ENCODE measurements at regions not wholly inside any gene's neighbourhood (a gene's known extent, or its start where the extent isn't known, plus 50 kb on each side); places are given as distances from the start of the nearest gene placed in this dataset.
"Not testable (repeated sequence)": the region's sequence is repeated elsewhere in the genome, so short reads cannot be mapped to it uniquely, and the experiment has no call there.

DNA sequence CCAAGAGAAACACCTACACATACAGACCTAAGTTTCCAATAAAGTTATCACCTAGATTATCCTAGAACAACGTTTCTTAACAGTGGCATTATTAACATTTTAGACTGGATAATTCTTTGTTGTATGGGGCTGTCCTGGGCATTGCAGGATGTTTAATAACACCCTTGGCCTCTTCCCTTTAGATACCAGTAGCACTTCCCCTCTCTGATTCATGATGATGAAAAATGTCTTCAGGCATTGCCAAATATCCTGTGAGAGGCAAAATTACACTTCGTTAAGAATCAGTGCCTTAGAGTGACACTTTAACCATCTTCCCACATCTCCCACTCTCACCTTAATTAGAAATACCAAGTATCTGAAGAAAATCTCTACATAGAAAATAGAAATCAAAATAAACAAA is 352.6 kb downstream of the CGGBP1 start:
- no peak for DNase-seq (ENCODE audit: extremely low spot score, unreplicated experiment)
- H3K27ac Mint-ChIP-seq (ENCODE audit: unreplicated experiment) = no peak overlapping the region
- TF ChIP-seq CTCF (IDR thresholded peaks at IDR 0.05) = no peak
- peaks cover 4% of the 10 kb centered on the region for H3K9me3 Mint-ChIP-seq (ENCODE audit: unreplicated experiment)
- no peaks in the 10 kb centered on the region for H3K36me3 Mint-ChIP-seq (ENCODE audit: unreplicated experiment)
- no peak overlapping the region for H3K4me3 Mint-ChIP-seq (ENCODE audit: unreplicated experiment)
- no peaks in the 10 kb centered on the region for H3K27me3 Mint-ChIP-seq (ENCODE audit: unreplicated experiment)
- no peaks in the 10 kb centered on the region for H3K4me1 Mint-ChIP-seq (ENCODE audit: unreplicated experiment)

GRCh38 chr3:87702600-87702999 is 356.2 kb downstream of the CGGBP1 start:
- Mint-ChIP-seq H3K27me3 (ENCODE audit: unreplicated experiment) (no peaks in the 10 kb centered on the region), H3K36me3 (ENCODE audit: unreplicated experiment) (no peaks in the 10 kb centered on the region), H3K27ac (ENCODE audit: unreplicated experiment) (no peak overlapping the region), H3K9me3 (ENCODE audit: unreplicated experiment) (peaks cover 4% of the 10 kb centered on the region), H3K4me1 (ENCODE audit: unreplicated experiment) (no peaks in the 10 kb centered on the region), H3K4me3 (ENCODE audit: unreplicated experiment) (no peak overlapping the region)
- TF ChIP-seq CTCF (IDR thresholded peaks at IDR 0.05) = no peak
- no peak for DNase-seq (ENCODE audit: extremely low spot score, unreplicated experiment)

DNA sequence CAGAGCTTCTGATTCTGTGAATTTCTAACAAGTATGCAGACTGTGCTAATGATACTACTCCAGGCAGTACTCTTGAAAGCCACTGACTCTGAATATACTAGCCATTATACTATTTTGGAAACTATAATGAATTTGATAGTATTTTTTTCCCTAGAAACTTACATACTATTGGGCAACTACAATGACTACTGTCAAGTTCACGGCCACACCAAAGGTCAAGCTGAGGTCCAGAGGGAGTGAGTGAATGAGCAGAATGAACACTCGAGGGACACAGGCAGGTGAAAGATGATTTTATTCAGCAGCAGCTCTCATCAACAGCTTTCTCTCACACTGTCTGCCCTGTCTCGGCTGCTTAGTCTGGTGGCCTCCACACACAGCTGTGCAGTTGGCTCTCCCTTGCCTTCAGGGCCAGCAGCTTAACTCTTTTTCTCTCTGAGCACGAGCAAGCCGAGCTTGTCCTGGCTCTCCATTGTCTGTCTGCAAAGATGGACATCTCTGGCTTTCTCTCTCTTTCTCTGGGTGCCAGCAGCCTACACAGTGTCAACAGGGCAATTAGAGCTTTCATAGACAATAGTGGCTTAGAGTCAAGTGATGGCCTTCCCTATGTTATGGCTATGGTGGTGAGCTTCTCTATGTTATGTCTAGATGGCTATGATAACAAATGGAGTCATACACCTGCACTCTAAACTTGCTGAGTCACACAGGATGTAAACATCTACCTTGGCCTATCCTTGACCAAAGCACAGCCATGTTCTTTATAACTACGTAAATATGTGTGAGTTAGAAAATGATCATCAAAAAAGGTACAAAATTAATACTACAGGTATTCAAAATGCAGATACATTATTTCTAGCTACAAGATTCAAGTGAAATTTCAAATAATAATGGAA is 362.4 kb downstream of the CGGBP1 start:
- Mint-ChIP-seq H3K4me1 (ENCODE audit: unreplicated experiment) (no peaks in the 10 kb centered on the region), H3K36me3 (ENCODE audit: unreplicated experiment) (no peaks in the 10 kb centered on the region), H3K9me3 (ENCODE audit: unreplicated experiment) (no peaks in the 10 kb centered on the region), H3K27ac (ENCODE audit: unreplicated experiment) (no peak overlapping the region), H3K27me3 (ENCODE audit: unreplicated experiment) (no peaks in the 10 kb centered on the region), H3K4me3 (ENCODE audit: unreplicated experiment) (no peak overlapping the region)
- no peak for TF ChIP-seq CTCF (IDR thresholded peaks at IDR 0.05)
- no peak for DNase-seq (ENCODE audit: extremely low spot score, unreplicated experiment)

GRCh38 chr3:87694678-87695077 is 364.1 kb downstream of the CGGBP1 start:
- Mint-ChIP-seq H3K27me3 (ENCODE audit: unreplicated experiment) (no peaks in the 10 kb centered on the region), H3K4me1 (ENCODE audit: unreplicated experiment) (no peaks in the 10 kb centered on the region), H3K9me3 (ENCODE audit: unreplicated experiment) (no peaks in the 10 kb centered on the region), H3K27ac (ENCODE audit: unreplicated experiment) (no peak overlapping the region), H3K4me3 (ENCODE audit: unreplicated experiment) (no peak overlapping the region), H3K36me3 (ENCODE audit: unreplicated experiment) (no peaks in the 10 kb centered on the region)
- no peak for DNase-seq (ENCODE audit: extremely low spot score, unreplicated experiment)
- TF ChIP-seq CTCF (IDR thresholded peaks at IDR 0.05) = no peak

GRCh38 chr3:87691109-87691508 is 367.7 kb downstream of the CGGBP1 start:
- Mint-ChIP-seq H3K27ac (ENCODE audit: unreplicated experiment) (no peak overlapping the region), H3K9me3 (ENCODE audit: unreplicated experiment) (no peaks in the 10 kb centered on the region), H3K4me3 (ENCODE audit: unreplicated experiment) (no peak overlapping the region), H3K4me1 (ENCODE audit: unreplicated experiment) (no peaks in the 10 kb centered on the region), H3K27me3 (ENCODE audit: unreplicated experiment) (no peaks in the 10 kb centered on the region), H3K36me3 (ENCODE audit: unreplicated experiment) (no peaks in the 10 kb centered on the region)
- TF ChIP-seq CTCF (IDR thresholded peaks at IDR 0.05) = no peak
- no peak for DNase-seq (ENCODE audit: extremely low spot score, unreplicated experiment)

DNA sequence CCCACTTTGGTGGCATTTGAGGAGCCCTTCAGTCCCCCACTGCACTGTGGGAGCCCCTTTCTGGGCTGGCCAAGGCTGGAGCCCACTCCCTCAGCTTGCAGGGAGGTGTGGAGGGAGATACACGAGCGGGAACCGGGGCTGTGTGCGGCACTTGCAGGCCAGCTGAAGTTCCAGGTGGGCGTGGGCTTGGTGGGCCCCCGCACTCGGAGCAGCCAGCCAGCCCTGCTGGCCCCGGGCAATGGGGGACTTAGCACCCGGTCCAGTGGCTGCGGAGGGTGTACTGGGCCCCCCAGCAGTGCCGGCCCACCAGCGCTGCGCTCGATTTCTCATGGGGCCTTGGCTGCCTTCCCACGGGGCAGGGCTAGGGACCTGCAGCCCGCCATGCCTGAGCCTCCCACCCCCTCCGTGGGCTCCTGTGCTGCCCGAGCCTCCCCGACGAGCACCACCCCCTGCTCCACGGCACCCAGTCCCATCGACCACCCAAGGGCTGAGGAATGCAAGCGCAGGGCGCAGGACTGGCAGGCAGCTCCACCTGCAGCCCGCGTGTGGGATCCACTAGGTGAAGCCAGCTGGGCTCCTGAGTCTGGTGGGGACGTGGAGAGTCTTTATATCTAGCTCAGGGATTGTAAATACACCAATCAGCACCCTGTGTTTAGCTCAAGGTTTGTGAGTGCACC is 379.7 kb downstream of the CGGBP1 start:
- not testable (repeated sequence) for H3K4me3 Mint-ChIP-seq (ENCODE audit: unreplicated experiment); DNase-seq (ENCODE audit: extremely low spot score, unreplicated experiment); H3K4me1 Mint-ChIP-seq (ENCODE audit: unreplicated experiment); H3K9me3 Mint-ChIP-seq (ENCODE audit: unreplicated experiment); H3K27me3 Mint-ChIP-seq (ENCODE audit: unreplicated experiment); H3K36me3 Mint-ChIP-seq (ENCODE audit: unreplicated experiment); H3K27ac Mint-ChIP-seq (ENCODE audit: unreplicated experiment)

Data from osteocyte (in vitro differentiated cells).